Activated CD4-positive, alpha-beta T cell treated with anti-CD3 and anti-CD28 coated beads, Interleukin-2, Interleukin-6, amounts not matched to agents 100 ng/mL and 50 ng/mL, durations not matched to agents 16 hours and 8 hours (primary cell): ENCODE measurements at regions not wholly inside any gene's neighbourhood (a gene's known extent, or its start where the extent isn't known, plus 50 kb on each side); places are given as distances from the start of the nearest gene placed in this dataset.

Experiments used
- DNase-seq: peaks from one replicate; pipeline ENCODE4 v3.0.0-alpha.2; 2020

GRCh38 chr3:139285691-139286090 lies 58.1 kb upstream of the MRPS22 start:
- no peak for DNase-seq

- DNase-seq: no peak
Observed at GRCh38 chr3:139286241-139286640, 57.6 kb upstream of the MRPS22 start.

DNA sequence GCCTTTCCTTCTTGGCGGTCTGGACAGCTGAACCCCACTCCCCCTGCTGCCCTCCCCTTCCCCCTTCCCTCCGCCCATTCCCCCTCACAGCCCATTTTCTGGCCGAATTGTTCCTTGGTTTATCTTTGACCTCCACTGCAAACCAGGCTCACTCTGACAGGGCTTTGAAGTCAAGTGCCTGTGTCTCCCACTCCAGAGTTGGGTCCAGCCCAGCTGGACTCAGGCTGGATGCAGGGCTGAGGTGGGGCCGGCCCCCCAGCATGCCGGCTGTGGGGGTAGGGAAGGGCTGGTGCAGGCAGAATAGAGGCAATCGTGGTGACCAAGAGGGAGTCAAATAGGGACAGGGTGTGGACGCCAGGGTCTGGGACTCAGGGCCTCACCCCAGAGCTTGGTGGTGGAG lies 57.0 kb upstream of the MRPS22 start:
- no peak for DNase-seq

- no peak for DNase-seq
Observed at GRCh38 chr3:139287557-139287956, 56.3 kb upstream of the MRPS22 start.

DNA sequence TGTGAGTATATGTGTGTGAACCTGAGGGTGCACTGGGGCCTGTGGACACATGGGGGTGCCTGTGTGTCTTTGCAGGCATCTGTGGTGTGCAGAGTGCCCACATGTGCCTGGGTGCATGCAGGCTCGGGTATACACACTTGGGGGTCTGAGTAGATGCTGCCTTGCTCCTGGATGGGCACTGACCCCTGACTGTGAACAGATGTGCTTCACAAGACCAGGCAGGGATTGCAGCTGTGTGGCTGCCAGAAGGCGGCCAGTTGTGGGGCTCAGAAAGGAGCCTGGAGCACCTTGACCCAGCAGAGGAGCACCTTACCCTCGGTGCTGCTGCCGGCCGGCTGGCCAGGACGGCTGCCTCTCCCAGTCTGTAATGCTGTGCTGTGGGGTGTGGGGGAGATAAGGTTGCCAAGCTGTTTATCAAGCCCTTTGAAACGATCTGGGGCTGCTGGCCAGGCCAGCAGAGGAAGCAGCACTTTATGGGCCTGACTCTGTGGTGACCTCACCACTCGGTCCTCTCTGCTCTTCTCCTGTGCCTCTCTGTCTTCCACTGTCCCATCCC lies 55.5 kb upstream of the MRPS22 start:
- DNase-seq: no peak

DNA sequence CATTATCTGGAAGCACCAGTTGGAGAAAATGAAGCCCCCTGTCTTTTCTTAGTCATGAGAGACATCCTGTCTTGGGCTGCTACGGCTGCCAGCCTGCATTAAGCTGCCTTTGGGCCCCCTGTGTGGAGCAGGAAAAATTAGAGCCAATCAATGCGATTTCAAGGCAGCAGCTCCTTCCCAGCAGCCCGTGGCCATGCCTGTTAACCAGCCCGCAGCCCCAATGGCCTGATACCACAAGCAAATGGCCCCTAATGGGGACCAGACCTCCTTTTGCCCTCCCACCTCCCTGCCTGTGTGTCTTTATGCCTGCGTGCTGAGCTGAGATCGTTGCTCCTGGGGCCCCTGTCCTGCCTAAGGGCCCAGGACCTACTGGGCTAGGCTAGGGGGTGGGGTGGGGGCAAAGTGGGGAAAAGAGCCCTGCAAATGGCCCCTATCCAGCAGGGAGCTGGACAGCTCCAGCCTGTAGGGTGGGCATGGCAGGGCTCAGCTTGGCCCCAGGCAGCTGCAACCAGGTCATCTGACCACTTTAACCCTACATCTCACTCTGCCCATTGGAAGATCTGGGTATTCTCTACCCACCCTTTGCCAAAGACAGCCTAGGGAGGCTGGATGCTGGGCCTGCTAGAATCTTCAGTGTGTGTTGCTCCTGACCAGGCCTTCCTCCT lies 53.8 kb upstream of the MRPS22 start:
- DNase-seq: no peak

- DNase-seq: no peak
Observed at GRCh38 chr3:139291276-139292051, 52.4 kb upstream of the MRPS22 start.

- no peak for DNase-seq
Observed at GRCh38 chr3:139292192-139292591, 51.6 kb upstream of the MRPS22 start.

DNA sequence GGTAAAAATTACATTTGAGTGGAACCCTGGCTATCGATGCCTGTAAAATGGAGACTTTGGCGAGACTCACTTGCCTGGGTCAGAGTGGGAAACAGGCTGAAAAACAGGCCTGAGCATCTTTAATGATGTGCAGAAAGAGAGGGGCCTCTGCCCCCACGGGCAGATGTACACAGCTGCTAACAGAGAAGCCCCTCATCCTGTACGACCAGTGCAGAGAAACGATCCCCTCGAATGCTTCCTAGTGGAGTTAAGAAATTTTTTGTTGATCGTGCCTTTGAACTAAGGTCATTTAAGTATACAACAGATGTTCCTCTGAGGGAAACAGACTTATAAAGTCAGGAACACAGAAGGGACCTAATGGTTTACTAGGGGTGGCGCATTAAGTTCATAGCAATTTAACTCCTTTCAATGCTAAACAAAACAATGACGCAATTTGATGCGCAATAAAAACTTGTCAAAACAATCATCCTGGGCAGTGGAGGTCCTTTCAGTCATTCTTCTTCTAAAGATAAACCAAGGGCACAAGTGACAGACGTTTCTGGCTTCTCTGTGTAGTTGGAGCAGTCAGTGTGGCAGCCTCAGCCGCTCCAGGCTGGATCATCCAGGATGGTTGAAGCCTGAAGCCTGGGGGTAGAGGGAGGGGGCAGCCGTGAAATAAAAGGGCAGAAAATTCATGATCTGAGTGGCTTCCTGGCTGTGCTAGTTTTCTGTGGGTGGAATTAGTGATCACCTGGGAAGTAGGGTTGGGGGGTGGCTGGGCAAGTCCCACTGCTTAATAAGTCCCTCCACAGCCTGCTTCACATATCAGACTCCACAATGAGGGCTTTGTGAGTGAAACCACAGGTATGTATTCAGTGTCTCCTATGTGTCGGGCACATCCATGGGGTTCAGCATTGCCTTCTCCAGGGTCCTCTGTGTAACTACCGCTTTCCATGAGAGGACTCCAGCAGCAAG lies 50.8 kb upstream of the MRPS22 start:
- DNase-seq: no peak

DNA sequence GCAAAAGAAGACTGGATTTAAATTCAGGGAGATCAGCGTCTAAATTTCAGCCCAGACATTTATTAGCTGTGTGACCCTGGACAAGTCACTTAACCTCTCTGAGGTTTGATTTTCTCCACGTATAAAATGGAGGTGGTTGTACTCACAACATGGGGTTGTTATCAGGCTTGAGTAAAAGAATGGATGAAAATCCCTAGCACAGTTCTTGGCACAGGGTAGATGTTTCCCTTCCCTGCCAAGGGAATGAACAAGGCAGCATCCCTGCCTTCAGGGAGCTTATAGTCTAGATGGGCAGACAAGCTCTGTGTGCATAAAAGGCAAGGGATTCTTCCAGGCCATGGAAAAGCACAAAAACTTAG lies 50.2 kb upstream of the MRPS22 start:
- no peak for DNase-seq
